NCI-H748 (cell line): ENCODE measurements at regions not wholly inside any gene's neighbourhood (a gene's known extent, or its start where the extent isn't known, plus 50 kb on each side); places are given as distances from the start of the nearest gene placed in this dataset.

Source experiments
- DNase-seq: peaks from one replicate; lab custom pipeline; 2025; ENCODE audit not compliant: unreplicated experiment; lab: John Stamatoyannopoulos, UW

DNA sequence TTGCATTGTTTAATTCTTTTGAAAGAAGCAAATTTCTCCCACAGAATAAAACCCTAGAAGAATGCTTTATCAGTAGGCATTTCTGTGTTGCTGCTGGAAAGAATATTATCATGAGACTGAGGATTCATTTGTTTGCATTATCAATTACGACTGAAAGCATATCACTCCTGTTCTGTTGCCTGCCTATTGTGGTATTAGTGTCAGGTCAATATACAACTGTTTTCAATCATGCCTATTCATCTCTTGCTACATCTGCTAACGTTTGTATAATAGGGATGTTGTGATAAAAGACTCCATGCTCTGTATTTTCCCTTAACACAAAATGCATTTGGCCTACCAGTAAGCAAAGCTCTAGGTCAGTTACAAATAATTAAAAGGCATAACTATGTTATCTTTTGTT is 221.5 kb downstream of the PTPRC start:
- peak; percentile 36 for DNase-seq

DNA sequence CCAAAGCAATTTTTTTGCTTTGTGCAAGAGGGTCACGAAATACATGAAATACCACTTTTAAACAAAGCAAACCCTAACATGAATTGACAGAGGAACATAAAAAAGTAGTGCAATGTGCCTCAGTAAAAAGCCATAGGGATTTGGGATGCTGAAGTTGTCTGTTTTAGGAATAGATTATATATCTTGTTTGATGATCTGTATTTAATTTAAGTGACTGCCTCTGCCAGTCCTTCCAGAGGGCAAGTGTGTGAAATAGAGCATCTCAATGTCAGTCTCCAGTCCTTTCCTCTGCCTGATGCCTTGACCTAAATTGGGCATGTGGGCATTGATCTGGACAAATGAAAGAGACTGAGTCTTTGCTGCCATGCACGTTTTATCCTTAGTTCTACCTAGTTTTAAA is 222.8 kb downstream of the PTPRC start:
- no peak for DNase-seq

DNA sequence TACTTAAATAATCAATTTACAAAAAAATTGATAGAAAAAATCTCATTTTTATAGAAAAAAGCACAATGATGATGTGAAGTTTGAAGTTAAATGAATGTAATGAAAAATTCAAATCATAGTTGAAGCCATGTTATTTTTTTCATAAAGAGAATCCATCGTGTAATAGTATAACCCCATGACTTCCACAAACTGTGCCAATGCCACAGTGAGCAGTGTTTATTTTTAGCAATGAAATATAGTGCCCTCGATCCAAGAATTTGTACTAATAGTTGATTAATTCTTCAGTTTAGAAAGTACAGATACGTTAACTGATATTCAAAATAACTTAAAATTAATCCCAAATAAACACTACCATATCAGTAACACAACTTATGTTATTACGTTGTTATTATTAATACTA is 225.9 kb downstream of the PTPRC start:
- no peak for DNase-seq

DNA sequence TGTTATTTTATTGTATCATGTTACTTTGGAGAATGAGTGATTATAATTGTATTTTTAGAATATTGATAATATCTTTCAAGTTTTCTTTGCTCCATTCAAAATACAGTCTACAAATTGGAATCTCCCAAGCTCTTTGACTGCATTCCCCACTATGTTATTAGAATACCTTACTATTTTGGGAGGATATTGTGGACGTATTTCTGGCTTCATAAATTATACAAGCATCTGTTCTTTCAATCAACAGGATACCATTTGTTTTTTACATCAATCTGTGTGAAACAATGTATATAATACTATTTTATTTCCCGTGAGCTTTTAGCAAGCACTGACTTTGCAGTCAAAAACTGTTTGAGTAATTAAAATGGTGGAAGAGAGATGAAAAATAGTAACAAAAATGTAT is 226.5 kb downstream of the PTPRC start:
- no peak for DNase-seq

DNA sequence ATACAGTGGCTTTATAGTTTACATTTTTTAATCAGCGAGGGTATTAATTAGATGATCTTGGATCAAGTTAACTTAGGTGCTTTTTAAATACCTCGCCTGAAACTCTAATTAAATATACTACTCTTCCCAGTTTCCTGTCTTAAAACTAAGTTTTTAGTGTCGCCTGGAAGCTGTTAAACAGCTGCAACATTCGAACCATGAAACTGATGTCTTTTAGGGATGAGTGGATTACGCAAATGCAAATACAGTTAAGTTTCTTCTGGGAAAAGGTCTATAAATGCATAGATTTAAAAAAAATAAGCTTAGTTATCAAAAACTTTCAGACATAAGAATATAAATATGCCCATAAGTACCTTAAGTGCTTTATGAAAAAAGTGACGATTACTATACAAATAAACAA is 228.3 kb downstream of the PTPRC start:
- DNase-seq, result no peak

DNA sequence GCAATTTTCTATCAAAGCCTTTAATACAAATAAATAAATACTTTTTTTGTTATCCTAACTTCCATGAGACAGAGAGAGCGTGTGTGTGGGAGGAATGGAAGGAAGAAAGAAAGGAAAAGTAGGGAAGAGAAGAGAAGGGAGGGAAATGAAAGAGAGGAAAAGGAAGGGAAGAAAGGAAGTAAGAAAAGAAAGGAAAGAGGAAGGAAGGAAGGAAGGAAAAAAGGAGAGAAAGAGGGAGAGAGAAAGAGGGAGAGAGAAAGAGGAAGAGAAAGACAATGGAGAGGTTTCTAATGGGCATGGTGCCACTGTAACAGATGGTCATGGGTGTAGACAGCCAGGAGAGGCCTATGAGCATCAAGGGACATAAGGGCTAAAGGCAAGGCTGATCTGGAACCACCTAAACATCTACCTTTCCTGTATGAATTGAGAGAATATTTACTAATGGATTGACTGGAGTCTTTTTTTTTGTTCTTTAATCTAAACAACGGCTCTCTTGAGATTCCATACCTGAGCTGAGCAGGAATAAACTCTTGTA is 234.9 kb downstream of the PTPRC start:
- DNase-seq, result no peak

DNA sequence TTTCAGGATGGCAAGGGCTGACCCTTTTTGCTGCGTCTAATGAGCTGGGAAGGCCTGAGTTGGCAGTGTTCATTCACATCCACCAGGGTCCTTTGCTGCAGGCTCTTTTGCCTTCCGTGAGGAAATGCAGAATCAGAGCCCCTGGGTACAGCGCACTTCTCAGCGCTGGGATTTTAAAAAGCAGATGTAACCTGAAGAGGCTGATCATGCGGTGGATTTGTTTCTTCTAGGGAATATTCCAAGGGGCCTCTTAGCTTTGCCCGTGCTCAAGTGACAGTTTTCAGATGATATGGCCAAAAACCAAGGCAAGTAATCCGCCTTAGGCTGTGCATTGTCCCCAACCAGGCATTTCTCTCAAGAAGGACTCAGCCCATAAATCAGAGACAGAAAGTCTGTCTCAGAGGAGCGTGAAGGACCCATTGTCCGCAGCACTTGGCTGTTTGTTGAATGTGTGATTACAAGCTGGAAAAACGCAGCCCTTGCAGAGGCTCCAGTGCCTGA is 237.6 kb downstream of the PTPRC start:
- DNase-seq, result no peak

DNA sequence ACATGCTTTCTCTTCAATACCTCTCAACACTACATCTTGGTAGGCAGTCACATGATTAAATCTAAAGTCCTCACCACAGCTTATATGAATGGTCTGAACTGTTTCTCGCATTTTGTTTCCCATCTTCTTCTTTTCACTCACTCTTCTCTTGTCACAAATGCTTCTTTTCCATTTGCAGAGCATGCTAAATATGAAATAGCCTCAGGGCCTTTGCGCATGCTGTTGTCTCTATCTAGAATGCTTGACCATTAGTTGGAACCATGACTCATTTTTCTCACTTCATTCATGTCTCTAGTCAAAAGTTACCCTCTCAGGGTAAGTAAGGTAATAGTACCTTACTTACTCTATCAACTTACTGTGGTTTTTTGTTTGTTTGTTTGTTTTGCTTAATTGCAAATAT is 239.7 kb downstream of the PTPRC start:
- no peak for DNase-seq

DNA sequence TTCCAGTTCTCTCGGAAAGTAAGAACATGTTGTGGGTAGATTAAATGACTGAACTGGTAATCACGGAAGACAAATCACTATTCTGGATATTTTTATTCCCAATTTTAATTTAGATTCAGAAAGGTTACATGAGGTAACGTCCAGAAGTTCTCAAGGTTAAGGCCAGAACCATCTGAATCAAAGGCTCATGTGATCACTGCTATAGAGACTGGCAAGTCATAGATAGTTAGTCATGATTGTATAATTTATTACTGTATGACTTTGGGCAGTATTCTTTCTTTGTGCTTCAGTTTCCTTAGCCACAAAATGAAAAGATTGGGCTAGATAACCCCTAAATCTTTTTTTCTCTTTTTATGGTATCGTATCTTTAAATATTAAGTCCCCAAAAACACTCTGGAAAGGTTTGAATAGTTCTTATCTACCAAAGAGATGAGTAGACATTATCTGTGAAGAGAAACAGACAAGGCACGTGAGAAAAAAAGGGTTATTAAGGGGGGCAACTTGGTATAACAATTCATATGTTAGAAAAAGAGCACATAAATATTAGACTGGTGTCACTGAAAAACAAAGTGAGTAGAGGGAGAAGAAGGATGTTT is 241.0 kb downstream of the PTPRC start:
- DNase-seq, result no peak

DNA sequence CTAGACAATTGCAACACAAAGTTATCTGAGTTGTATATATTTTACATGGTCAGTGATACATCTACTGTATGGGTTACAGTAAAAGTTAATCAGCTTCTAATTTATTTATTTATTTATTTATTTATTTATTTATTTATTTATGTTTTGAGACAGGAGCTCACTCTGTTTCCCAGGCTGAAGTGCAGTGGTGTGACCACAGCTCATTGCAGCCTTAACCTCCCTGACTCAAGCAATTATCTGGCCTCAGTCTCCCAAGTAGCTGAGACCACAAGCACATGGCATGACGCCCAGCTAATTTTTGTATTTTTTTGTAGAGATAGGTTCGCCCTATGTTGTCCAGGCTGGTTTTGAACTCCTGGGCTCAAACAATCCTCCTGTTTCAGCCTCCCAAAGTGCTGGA is 241.6 kb downstream of the PTPRC start:
- no peak for DNase-seq

DNA sequence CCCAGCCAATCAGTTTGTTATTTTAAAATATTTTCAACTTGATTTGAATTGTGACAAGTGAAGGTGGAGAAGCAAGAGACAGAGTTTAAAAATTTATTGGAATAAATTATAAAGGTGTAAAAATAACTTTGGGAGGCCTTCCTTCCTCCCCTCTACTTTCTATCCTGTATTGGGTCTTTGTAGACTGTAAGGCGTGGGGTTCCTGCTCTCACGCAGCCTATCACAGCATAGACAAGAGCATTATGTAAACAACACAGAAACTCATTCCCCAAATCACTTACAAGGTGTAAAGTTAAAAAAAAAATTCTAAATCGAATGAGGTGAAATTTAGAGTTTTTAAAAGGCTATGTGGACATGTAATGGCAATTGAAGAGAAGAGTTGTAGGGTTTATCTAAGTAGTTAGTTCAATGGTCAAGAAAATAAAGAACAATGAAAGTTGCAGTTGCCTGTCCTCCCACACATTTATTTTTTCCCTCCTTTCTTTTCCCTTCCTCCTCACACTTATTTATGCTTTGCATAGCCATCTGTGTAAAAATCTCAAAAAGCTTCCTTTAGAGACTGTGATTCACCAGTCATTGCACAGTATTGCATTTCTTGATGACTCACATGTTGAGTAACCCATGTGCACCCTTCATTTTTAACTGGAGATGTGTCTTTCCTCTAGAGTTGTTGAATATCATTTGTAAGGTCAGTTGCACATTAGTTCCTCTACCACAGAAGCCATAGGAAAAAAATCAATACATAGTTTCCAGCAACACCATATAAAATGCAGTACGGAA is 242.2 kb downstream of the PTPRC start:
- DNase-seq, result no peak

DNA sequence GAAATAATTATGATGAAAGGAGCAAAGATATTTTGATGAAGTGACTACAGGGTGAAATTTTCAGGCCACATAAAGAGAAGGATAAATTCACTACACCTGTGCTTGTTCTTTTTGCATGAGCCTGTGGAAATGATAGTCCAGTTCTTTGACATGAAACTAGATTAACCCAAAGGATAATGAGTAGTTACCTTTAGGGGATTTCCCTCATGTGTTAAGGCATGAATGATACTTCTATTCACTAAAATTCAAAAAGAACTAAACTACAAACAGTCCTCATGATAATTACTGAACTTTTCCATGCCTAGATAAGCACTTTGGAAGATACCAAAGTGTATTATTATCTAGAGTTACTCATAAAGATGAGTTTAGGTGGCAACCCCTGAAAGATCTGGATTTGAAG is 244.3 kb downstream of the PTPRC start:
- DNase-seq, result no peak

DNA sequence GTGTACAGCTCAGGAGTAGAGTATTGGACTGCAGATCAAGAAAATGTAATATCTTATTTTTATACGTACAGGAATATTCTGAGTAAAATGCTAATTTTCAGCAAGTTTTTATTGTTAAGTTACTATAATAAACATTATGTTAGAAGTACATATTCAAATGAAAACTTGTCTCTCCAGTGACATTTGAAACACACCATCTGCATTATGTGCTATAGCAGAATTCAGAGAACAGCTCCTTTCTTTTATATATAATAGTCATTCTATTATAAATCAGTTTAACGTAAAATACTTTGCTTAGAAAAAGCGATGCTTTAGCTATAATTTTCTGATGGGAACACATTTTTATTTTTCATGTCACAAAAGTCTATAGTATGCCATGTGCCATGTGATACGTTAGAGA is 249.0 kb downstream of the PTPRC start:
- no peak for DNase-seq

DNA sequence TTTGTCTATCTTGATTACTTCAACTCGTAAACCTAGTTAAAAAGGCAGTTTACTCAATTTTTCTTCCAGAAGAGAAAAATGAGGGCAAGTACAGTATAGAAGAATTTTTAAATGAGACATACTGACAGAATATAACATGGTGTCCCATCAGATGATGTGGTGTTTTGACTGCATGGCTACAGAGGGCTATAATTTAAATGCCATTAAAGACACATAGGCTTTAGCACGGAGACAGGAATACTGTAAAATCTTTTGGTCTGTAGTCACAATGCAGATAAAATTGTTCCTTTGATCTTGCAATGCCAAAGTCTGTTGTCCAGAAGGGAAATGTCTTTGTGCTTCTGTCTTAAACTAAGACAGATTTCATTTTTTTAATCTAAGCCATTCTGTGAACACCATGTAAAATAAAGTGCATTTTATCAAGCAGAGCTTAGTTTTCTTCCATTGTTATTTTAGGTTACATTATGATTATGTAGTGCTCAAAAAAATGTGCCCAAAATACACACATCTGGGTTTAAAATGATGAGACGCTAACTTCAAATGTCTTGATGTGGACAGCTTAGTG is 249.6 kb downstream of the PTPRC start:
- DNase-seq, result no peak

DNA sequence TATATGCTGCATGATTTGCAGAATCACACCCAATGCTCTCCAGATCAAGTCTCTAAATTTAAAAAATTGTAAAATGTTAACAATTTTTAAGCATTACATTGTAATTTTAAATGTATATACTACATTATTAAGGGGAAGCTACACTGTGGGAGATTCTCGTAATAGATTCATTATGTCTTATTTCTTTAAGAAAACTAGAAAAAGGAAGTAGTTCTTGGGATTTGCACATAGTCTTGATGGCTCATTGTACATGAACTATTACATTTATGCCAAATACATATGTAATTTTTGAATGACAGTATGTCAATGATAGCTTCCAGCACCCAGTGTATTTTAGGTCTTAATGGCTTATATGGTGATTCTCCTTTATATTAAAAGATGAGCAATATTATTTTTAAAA is 250.3 kb downstream of the PTPRC start:
- DNase-seq, result no peak

DNA sequence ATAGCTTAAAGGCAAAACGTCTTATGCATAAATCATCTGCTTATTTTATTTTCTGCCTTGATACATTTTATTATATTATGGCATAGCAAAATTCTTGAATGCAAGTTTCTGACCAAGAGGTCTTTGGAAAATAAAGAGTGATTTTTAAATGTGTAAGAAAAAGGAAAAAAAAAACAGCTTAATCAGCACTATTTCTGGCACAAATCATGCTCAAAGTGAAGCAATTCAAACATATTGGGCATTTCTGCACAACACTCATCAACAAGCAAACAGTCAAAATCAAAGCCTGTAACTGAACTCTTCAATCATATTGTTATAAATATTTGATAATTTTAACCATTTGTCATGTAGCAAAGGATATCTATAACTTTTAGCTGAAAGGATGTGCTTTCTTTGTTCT is 250.9 kb downstream of the PTPRC start:
- no peak for DNase-seq

DNA sequence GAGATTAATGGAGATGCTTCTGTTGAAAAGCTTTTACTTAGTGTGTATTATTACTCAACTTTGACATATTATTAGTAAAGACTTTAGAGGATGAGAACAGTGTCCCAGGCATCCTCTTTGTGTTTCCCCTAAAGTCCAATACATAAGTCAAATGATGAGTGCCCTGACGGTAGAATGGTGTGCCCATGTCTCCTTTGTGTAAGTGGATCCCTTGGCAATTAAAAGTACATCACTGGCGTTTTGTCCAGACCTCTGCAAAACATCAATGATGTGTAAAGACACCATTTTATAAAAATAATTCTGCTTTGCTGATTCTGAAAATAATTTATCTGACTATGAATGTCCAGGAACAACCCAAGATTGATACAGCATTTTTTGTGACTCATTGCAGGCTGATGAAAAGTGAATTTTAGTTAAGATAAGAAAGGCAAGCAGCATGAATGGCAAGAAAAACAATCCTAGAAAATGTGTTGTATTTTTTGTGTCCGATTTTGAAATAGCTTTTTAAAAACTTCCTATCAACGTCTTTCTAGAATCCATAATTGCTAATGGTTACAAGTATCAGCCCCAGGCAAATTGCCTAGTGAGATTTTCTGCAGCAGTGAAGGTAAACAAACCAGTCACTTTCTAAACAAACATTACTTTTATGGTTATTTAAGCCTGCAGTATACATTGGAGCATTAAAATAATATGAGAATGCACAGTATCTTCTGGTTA is 251.5 kb downstream of the PTPRC start:
- DNase-seq, result peak; percentile 56

DNA sequence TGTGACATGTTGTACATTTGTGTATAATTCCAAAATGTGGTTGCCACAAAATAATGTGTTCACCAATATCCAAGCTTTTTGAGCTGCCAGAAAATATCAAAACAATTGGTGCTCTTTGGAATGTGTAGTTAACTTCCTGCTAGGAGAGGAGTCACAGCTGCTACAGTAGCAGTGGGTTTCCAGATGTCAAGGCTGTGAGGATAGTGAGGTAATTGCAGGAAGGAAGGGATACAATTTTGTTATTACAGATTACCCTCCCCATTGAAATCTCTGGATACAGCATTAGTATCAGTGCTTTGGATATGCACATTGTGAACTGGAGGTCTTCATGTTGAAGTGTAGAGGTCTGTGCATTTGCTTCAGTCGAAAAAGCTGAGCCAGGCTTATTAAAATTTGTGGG is 253.2 kb downstream of the PTPRC start:
- peak; percentile 41 for DNase-seq

DNA sequence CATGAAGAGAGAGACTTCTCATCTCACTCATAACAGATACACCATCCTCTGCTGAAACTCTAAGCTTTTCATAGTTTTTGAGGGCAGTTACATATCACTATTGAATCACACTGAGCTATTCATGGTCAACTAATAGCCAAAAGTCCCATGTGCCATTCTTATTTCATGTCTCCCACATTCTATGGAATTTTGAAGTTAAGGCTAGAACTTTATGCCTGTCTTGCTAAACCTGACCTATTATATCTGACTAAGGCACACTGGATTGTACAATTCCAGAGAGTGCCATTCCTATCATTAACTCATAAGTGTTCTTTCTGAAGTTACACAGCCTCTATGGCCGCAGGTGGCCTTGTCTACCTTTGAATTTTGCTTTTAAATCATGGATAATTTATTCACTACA is 254.3 kb downstream of the PTPRC start:
- DNase-seq, result no peak

DNA sequence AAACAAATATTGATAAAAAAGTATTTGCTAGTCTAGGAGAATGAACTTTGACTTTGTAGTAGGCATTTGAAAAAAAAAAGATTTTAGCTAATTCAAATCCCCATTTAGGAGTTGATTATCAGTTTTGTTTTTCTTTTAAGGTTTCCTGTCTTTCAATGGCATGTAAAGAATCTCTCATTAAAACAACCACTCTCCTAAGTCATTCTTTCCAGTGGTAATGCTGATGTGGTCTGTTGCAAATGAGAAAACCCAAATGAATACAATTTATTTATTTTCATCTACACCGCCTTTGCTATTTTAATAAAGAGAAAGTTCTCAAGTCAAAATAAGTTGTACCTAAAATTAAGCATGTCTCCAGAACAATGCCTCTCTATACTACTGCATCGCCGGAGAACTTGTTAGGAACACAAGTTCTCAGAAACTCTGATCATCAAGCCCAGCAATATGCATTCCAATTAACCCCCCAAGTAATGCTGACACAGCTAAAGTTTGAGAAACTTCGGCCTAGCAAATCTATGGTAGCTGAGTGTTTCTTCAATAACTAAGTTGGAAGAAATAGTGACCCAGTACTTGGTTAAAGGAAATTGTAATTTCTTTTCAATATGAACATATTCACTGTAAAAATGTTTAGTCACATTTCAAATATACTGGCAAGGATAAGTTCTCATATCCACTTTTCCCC is 255.1 kb downstream of the PTPRC start:
- DNase-seq, result no peak

DNA sequence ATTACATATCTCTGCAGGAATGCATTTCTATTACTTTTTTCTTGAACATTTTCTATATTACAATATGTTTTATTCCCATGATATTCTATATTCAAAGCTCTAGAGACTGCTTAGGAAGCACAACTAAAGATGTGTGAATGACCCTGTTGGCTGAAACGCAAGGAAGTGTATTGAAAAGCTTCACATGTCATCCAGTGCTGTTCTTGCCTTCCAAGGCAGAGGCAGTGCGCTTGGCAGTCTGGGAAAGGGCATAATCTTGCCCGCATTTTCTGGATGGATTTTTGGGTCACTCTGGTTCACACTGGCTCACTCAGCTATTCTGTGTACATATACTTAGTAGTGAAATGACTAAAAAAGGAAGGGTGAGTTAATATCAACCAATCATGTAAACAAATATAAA is 262.4 kb downstream of the PTPRC start:
- DNase-seq, result no peak
